DOHH2 (cell line): ENCODE measurements at regions not wholly inside any gene's neighbourhood (a gene's known extent, or its start where the extent isn't known, plus 50 kb on each side); places are given as distances from the start of the nearest gene placed in this dataset.

Experiments used
- EZH2phosphoT487 ChIP-seq: fragments of 200-600 bp; sonication (generic); IDR thresholded peaks from 2 replicates; pipeline ENCODE4 v1.6.1; 2017; ENCODE audit warnings: borderline replicate concordance, mild to moderate bottlenecking, antibody characterized with exemption, low read length, moderate library complexity, mixed read lengths
- TF ChIP-seq, protein P1 (sequence below): fragments of 200-600 bp; sonication (generic); IDR thresholded peaks from one replicate; pipeline ENCODE4 v1.5.1; 2014; ENCODE audit warnings: antibody characterized with exemption, mild to moderate bottlenecking, low read depth, low read length; ENCODE audit not compliant: poor library complexity, severe bottlenecking

DNA sequence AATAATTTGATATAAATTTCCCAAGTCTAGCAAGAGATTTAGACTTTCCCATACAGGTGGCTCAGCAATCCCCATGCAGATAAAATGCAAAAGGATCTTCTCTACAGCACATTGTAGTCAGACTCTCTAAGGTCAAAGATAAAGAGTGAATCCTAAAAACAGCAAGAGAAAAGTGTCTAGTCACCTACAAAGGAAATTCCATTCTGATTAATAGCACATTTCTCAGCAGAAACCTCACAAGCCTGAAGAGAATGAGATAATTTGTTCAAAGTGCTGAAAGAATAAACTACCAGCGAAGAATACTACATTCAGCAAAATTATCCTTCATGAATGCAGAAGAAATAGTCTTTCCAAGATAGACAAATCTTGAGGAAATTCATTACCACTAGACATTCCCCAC lies 493.3 kb downstream of the PRELID2 start:
- TF ChIP-seq, protein P1, sequence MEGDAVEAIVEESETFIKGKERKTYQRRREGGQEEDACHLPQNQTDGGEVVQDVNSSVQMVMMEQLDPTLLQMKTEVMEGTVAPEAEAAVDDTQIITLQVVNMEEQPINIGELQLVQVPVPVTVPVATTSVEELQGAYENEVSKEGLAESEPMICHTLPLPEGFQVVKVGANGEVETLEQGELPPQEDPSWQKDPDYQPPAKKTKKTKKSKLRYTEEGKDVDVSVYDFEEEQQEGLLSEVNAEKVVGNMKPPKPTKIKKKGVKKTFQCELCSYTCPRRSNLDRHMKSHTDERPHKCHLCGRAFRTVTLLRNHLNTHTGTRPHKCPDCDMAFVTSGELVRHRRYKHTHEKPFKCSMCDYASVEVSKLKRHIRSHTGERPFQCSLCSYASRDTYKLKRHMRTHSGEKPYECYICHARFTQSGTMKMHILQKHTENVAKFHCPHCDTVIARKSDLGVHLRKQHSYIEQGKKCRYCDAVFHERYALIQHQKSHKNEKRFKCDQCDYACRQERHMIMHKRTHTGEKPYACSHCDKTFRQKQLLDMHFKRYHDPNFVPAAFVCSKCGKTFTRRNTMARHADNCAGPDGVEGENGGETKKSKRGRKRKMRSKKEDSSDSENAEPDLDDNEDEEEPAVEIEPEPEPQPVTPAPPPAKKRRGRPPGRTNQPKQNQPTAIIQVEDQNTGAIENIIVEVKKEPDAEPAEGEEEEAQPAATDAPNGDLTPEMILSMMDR, result no peak
- TF ChIP-seq EZH2phosphoT487, result no peak
